K562 (cell line): ENCODE measurements at regions not wholly inside any gene's neighbourhood (a gene's known extent, or its start where the extent isn't known, plus 50 kb on each side); places are given as distances from the start of the nearest gene placed in this dataset.

Experiments used
- ATAC-seq: fragments of 200-7000 bp; cut with Tn5 transposase; 3 replicates; pipeline ENCODE4 v1.9.1; 2020; ENCODE audit warnings: moderate library complexity
- BruUV-seq: library from RNA; stranded (reverse); fragments of 400-500 nt; replicated peaks from 2 replicates; lab custom pipeline; 2021; lab: Mats Ljungman, UMichigan
- CTCF ChIA-PET: fragments of 300-600 bp; formaldehyde crosslinking; extraction: SDS; loops from one replicate; lab custom pipeline; 2021; ENCODE audit warnings: low intra/inter-chr PET ratio; lab: Yijun Ruan, JAX
- POLR2A ChIA-PET: fragments of 300-600, 350-650 bp; sonication (Branson Sonifier 250); formaldehyde crosslinking; extraction: SDS; loops from one replicate; lab custom pipeline; 2021; ENCODE audit warnings: antibody characterized with exemption, inconsistent platforms; lab: Yijun Ruan, JAX
- DNase-seq, 4 experiments: peaks; one replicate each; pipeline versions ENCODE4 v3.0.0 to v3.0.0-alpha.2; 2011 to 2018; ENCODE audit warnings: low spot score in 3 of 4, mixed read lengths in 3 of 4; ENCODE audit errors: extremely low read depth in 1 of 4
- FAIRE-seq: peaks from 2 replicates; lab custom pipeline; 2011; peaks lifted over from hg19 to GRCh38; lab: Jason Lieb, UNC
- H2AFZ ChIP-seq: 2 replicates; pipeline ENCODE4 v1.6.0; 2011; ENCODE audit warnings: low read depth, low read length, control low read depth, inconsistent platforms
- H3K27ac ChIP-seq: fragments of 200-600 bp; 3 replicates; pipeline ENCODE4 v1.8.0; 2011; ENCODE audit warnings: low read depth, mild to moderate bottlenecking, control low read depth, inconsistent platforms, low read length, moderate library complexity, mixed read lengths; ENCODE audit errors: extremely low read depth
- H3K27me3 ChIP-seq, 2 experiments: fragments of 300-600 bp in 1 of 2; 2 replicates in 1 of 2; 3 replicates in 1 of 2; pipeline versions ENCODE4 v1.6.0 to v1.8.0; 2011; ENCODE audit warnings: inconsistent platforms in 2 of 2, low read length in 2 of 2, mild to moderate bottlenecking in 1 of 2, mixed read lengths in 1 of 2, moderate library complexity in 1 of 2; ENCODE audit not compliant: control insufficient read depth in 2 of 2, insufficient read depth in 2 of 2
- H3K36me3 ChIP-seq: fragments of 300-600 bp; 3 replicates; pipeline ENCODE4 v1.8.0; 2011; ENCODE audit warnings: mild to moderate bottlenecking, low read length, inconsistent platforms; ENCODE audit not compliant: control insufficient read depth, insufficient read depth
- H3K4me1 ChIP-seq, 2 experiments: fragments of 200-600 bp in 1 of 2; replicated peaks in 1 of 2; 2 replicates in 1 of 2; 3 replicates in 1 of 2; pipeline versions ENCODE4 v1.5.1 to v1.8.0; 2011; ENCODE audit warnings: inconsistent platforms in 2 of 2, low read length in 2 of 2, mild to moderate bottlenecking in 1 of 2, mixed read lengths in 1 of 2, moderate library complexity in 1 of 2; ENCODE audit not compliant: control insufficient read depth in 2 of 2, insufficient read depth in 2 of 2
- H3K4me2 ChIP-seq: 2 replicates; pipeline ENCODE4 v1.6.1; 2011; ENCODE audit warnings: low read length, control low read depth, inconsistent platforms, mixed read lengths; ENCODE audit not compliant: insufficient read depth
- H3K4me3 ChIP-seq: fragments of 200-600 bp; sonication (generic), shearing (Covaris generic); 2 replicates; pipeline ENCODE4 v1.5.1; 2016; ENCODE audit warnings: control low read depth, inconsistent platforms
- H3K79me2 ChIP-seq: fragments of 200-600 bp; 3 replicates; pipeline ENCODE4 v1.8.0; 2011; ENCODE audit warnings: low read length, inconsistent platforms; ENCODE audit not compliant: control insufficient read depth, insufficient read depth
- H3K9ac ChIP-seq, 2 experiments: 2 replicates each; pipeline versions ENCODE4 v1.6.0 to v1.6.1; 2011; ENCODE audit warnings: low read depth in 2 of 2, low read length in 2 of 2, control low read depth in 1 of 2, inconsistent platforms in 1 of 2, mild to moderate bottlenecking in 1 of 2, mixed read lengths in 1 of 2; ENCODE audit not compliant: insufficient read depth in 1 of 2
- H3K9me1 ChIP-seq: one replicate; pipeline ENCODE4 v1.6.0; 2011; ENCODE audit warnings: inconsistent platforms, mild to moderate bottlenecking, low read length, moderate library complexity; ENCODE audit not compliant: control insufficient read depth, insufficient read depth
- H3K9me3 ChIP-seq: replicated peaks from 2 replicates; pipeline ENCODE4 v1.5.1; 2011; ENCODE audit warnings: low read depth, low read length, inconsistent platforms; ENCODE audit not compliant: control insufficient read depth, insufficient read depth
- H4K20me1 ChIP-seq: replicated peaks from 2 replicates; pipeline ENCODE4 v1.6.1; 2011; ENCODE audit warnings: low read length, inconsistent platforms, mixed read lengths; ENCODE audit not compliant: control insufficient read depth, insufficient read depth
- CBFA2T2 ChIP-seq: fragments of 450-650 bp; conservative IDR thresholded peaks from 2 replicates; pipeline ENCODE4 v1.6.1; 2017; ENCODE audit warnings: mild to moderate bottlenecking
- FOXJ2 ChIP-seq: fragments of 200-800 bp; sonication (Bioruptor generic); IDR thresholded peaks from 2 replicates; pipeline ENCODE4 v1.6.1; 2016; ENCODE audit warnings: missing genetic modification characterization, missing compliant biosample characterization
- HBP1 ChIP-seq: fragments of 450-650 bp; formaldehyde crosslinking; IDR thresholded peaks from 2 replicates; pipeline ENCODE4 v1.4.0; 2022; ENCODE audit warnings: missing genetic modification characterization
- HCFC1 ChIP-seq: IDR thresholded peaks from 2 replicates; pipeline ENCODE4 v1.6.1; 2012; ENCODE audit warnings: low read depth, low read length, improper control_type of control experiment
- HNRNPL ChIP-seq: fragments of 200-400 bp; formaldehyde crosslinking; IDR thresholded peaks from 2 replicates; pipeline ENCODE4 v1.6.1; 2017; ENCODE audit warnings: low read depth, mild to moderate bottlenecking, low read length
- ID3 ChIP-seq, 2 experiments: fragments of 250-450 bp in 1 of 2; fragments of 450-650 bp in 1 of 2; sonication (Bioruptor Pico) in 1 of 2; IDR thresholded peaks; 2 replicates each; pipeline versions ENCODE4 v1.6.1 to v1.8.0; 2016 to 2021; ENCODE audit warnings: mild to moderate bottlenecking in 2 of 2, moderate library complexity in 2 of 2, missing compliant biosample characterization in 1 of 2, missing genetic modification characterization in 1 of 2
- MTA3 ChIP-seq: fragments of 450-650 bp; formaldehyde crosslinking; IDR thresholded peaks from 2 replicates; pipeline ENCODE4 v1.6.1; 2017; ENCODE audit warnings: mild to moderate bottlenecking, borderline replicate concordance
- POLR2AphosphoS2 ChIP-seq: IDR thresholded peaks from 2 replicates; pipeline ENCODE4 v1.6.1; 2012; ENCODE audit warnings: low read length, improper control_type of control experiment
- RBM15 ChIP-seq: fragments of 200-400 bp; formaldehyde crosslinking; IDR thresholded peaks from 2 replicates; pipeline ENCODE4 v1.6.1; 2018; ENCODE audit warnings: mild to moderate bottlenecking, low read length, moderate library complexity; ENCODE audit not compliant: insufficient read depth
- SIX5 ChIP-seq, 2 experiments: IDR thresholded peaks; 2 replicates each; pipeline ENCODE4 v1.6.1; 2011; ENCODE audit warnings: low read length in 2 of 2, borderline replicate concordance in 1 of 2, low read depth in 1 of 2, mild to moderate bottlenecking in 1 of 2, moderate library complexity in 1 of 2; ENCODE audit not compliant: insufficient read depth in 1 of 2
- STAG1 ChIP-seq: sonication (generic); formaldehyde crosslinking; IDR thresholded peaks from 2 replicates; pipeline ENCODE4 v1.5.0; 2020; ENCODE audit warnings: missing genetic modification reagents, borderline replicate concordance
- TBP ChIP-seq: optimal IDR thresholded peaks from 2 replicates; pipeline ENCODE3; 2011; ENCODE audit warnings: low read depth, low read length, improper control_type of control experiment
- TCF7 ChIP-seq: sonication (generic); IDR thresholded peaks from 2 replicates; pipeline ENCODE4 v1.6.1; 2016; ENCODE audit warnings: antibody characterized with exemption, borderline replicate concordance
- ZNF274 ChIP-seq: IDR thresholded peaks from 2 replicates; pipeline ENCODE4 v1.6.1; 2011; ENCODE audit warnings: low read depth, mild to moderate bottlenecking, low read length, moderate library complexity, borderline replicate concordance
- ZNF696 ChIP-seq: fragments of 250-450 bp; sonication (Bioruptor Pico); conservative IDR thresholded peaks from 2 replicates; pipeline ENCODE4 v1.4.0; 2020; ENCODE audit warnings: mild to moderate bottlenecking, moderate library complexity
- WGBS: fragments of 100-300 bp; shearing (Covaris generic); methylation state at CpG from one replicate; pipeline ENCODE4 v1.1.6; 2016; ENCODE audit warnings: low coverage, mixed read lengths; ENCODE audit not compliant: insufficient coverage; ENCODE audit errors: missing lambda C conversion rate; 5-methylcytosine and 5-hydroxymethylcytosine counted together
- in situ Hi-C: fragments of 300-500 bp; cut with MboI; formaldehyde crosslinking; loops from 4 replicates; pipeline ENCODE4 v1.15.0; 2018; ENCODE audit warnings: inconsistent platforms, mixed read lengths
- intact Hi-C: fragments of 100-400 bp; cut with micrococcal nuclease; formaldehyde crosslinking; loops from 2 replicates; pipeline ENCODE4 v1.14.2; 2022
- TF ChIP-seq, protein P1 (sequence below): IDR thresholded peaks from 3 replicates; pipeline ENCODE4 v1.6.1; 2011; ENCODE audit warnings: borderline replicate concordance, mild to moderate bottlenecking, moderate library complexity; ENCODE audit not compliant: insufficient read length; ENCODE audit errors: extremely low read depth
- TF ChIP-seq, protein P2 (sequence below): IDR thresholded peaks from 2 replicates; pipeline ENCODE4 v1.6.1; 2011; ENCODE audit not compliant: insufficient read length; ENCODE audit errors: extremely low read depth

DNA sequence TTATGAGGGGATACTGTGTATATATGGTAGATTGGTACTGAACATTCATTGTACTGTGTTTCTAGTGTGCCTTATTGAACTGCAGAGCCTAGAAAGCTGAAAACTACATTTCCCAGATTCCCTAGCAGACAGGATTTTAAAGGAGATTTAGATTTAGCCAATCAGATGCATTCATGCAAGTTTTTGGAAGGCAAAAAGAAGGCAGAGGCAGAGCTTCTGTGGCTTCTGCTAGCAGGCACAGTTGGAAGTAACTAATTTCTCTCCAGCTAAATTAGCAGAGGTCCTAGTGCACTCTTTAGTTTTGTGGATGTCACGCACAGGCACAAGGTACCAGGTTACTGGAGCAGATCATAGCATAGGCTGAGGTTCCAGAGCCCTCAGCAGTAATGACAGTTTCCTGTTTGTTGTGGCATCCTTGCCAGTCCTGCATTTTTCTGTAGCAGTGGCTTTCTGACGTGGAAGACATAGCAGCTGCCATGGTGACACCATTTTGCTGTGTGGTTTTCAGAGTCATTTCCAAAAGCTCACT, 83.7 kb upstream of the CCDC71L start:
- Histone ChIP-seq H4K20me1 (no peaks in the 10 kb centered on the region), H3K27me3 (no peaks in the 10 kb centered on the region), H3K4me1 (peaks cover 0 to 2% of the 10 kb centered on the region in 2 experiments; a peak in 2 of 5 replicates), H3K9ac (no peak overlapping the region), H3K36me3 (no peaks in the 10 kb centered on the region), H3K79me2 (no peaks in the 10 kb centered on the region), H3K27ac (no peak overlapping the region), H2AFZ (peak overlapping the region; percentile 67), H3K9me1 (no peaks in the 10 kb centered on the region), H3K4me3 (no peak overlapping the region), H3K4me2 (no peak overlapping the region), H3K9me3 (no peaks in the 10 kb centered on the region)
- intact Hi-C loops (no loop called here), in situ Hi-C loops (loop anchor here (5.0 kb wide), 1 partner anchor 567 kb away; no protein-coding TSS in a partner anchor)
- DNase-seq (no peak), FAIRE-seq (peak; percentile 68), ATAC-seq (peak; percentile 84)
- POLR2A ChIA-PET: interaction anchor here (0.7 to 1.9 kb wide), 4 partner anchors 8 to 91 kb away, joined by 3 to 7 read pairs (median 4); no protein-coding TSS in a partner anchor
- CTCF ChIA-PET: no interaction called here
- WGBS: 80% methylated on average over 2 of the region's 2 CpGs
- no TSS peak for BruUV-seq
- no peak for TF ChIP-seq TCF7
- no peak for TF ChIP-seq ZNF274
- peak; percentile 81 for TF ChIP-seq HCFC1
- no peak for TF ChIP-seq FOXJ2 (tag)
- TF ChIP-seq TBP: no peak
- TF ChIP-seq SIX5 (IDR thresholded peaks at IDR 0.05; ENCODE audit: borderline replicate concordance in 1 of 2, insufficient read depth in 1 of 2, low read depth in 1 of 2, low read length in 2 of 2): peak in 1 of 2 experiments; percentile 60; a peak in 2 of 4 replicates
- TF ChIP-seq ID3 (CRISPR knock-in tag; IDR thresholded peaks at IDR 0.05): no peak
- TF ChIP-seq ID3 (tag; IDR thresholded peaks at IDR 0.05): no peak
- TF ChIP-seq HBP1 (CRISPR knock-in tag): no peak
- no peak for TF ChIP-seq POLR2AphosphoS2
- TF ChIP-seq HNRNPL: no peak
- TF ChIP-seq MTA3: no peak
- no peak for TF ChIP-seq STAG1 (CRISPR knock-in tag)
- TF ChIP-seq CBFA2T2: no peak
- TF ChIP-seq RBM15: no peak
- no peak for TF ChIP-seq ZNF696
- TF ChIP-seq, protein P1, sequence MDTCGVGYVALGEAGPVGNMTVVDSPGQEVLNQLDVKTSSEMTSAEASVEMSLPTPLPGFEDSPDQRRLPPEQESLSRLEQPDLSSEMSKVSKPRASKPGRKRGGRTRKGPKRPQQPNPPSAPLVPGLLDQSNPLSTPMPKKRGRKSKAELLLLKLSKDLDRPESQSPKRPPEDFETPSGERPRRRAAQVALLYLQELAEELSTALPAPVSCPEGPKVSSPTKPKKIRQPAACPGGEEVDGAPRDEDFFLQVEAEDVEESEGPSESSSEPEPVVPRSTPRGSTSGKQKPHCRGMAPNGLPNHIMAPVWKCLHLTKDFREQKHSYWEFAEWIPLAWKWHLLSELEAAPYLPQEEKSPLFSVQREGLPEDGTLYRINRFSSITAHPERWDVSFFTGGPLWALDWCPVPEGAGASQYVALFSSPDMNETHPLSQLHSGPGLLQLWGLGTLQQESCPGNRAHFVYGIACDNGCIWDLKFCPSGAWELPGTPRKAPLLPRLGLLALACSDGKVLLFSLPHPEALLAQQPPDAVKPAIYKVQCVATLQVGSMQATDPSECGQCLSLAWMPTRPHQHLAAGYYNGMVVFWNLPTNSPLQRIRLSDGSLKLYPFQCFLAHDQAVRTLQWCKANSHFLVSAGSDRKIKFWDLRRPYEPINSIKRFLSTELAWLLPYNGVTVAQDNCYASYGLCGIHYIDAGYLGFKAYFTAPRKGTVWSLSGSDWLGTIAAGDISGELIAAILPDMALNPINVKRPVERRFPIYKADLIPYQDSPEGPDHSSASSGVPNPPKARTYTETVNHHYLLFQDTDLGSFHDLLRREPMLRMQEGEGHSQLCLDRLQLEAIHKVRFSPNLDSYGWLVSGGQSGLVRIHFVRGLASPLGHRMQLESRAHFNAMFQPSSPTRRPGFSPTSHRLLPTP: no peak
- TF ChIP-seq, protein P2, sequence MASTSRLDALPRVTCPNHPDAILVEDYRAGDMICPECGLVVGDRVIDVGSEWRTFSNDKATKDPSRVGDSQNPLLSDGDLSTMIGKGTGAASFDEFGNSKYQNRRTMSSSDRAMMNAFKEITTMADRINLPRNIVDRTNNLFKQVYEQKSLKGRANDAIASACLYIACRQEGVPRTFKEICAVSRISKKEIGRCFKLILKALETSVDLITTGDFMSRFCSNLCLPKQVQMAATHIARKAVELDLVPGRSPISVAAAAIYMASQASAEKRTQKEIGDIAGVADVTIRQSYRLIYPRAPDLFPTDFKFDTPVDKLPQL: no peak
